ENCODE measurements at regions not wholly inside any gene's neighbourhood (a gene's known extent, or its start where the extent isn't known, plus 50 kb on each side); places are given as distances from the start of the nearest gene placed in this dataset.

GRCh38 chrX:134161162-134161561 is 75.8 kb upstream of the CCDC160 start:
- no peak for TF ChIP-seq NFIC (IDR thresholded peaks at IDR 0.05)
- no peak for TF ChIP-seq EP300 (IDR thresholded peaks at IDR 0.05; ENCODE audit: borderline replicate concordance)
- TF ChIP-seq TCF12 (IDR thresholded peaks at IDR 0.05; ENCODE audit: low read depth): no peak
- TF ChIP-seq YY1 (IDR thresholded peaks at IDR 0.05; ENCODE audit: low read depth): no peak
- no peak for TF ChIP-seq FOXM1 (IDR thresholded peaks at IDR 0.05; ENCODE audit: borderline replicate concordance, low read depth)
- no peak for TF ChIP-seq RAD21 (IDR thresholded peaks at IDR 0.05; ENCODE audit: low read depth)
- no peak for TF ChIP-seq MAX (IDR thresholded peaks at IDR 0.05)
- TF ChIP-seq TAF1 (IDR thresholded peaks at IDR 0.05; ENCODE audit: low read depth): no peak
- no peak for TF ChIP-seq TEAD4 (IDR thresholded peaks at IDR 0.05)
- TF ChIP-seq ZBTB7A (IDR thresholded peaks at IDR 0.05; ENCODE audit: low read depth): no peak
- TF ChIP-seq EGR1 (IDR thresholded peaks at IDR 0.05): no peak
- no peak for TF ChIP-seq USF1 (IDR thresholded peaks at IDR 0.05)

- TF ChIP-seq EP300 (IDR thresholded peaks at IDR 0.05; ENCODE audit: borderline replicate concordance) (no peak), NFIC (IDR thresholded peaks at IDR 0.05) (no peak), USF1 (IDR thresholded peaks at IDR 0.05) (no peak), ZBTB7A (IDR thresholded peaks at IDR 0.05; ENCODE audit: low read depth) (no peak), CREB1 (IDR thresholded peaks at IDR 0.05; ENCODE audit: low read depth) (no peak), YY1 (IDR thresholded peaks at IDR 0.05; ENCODE audit: low read depth) (no peak), MAX (IDR thresholded peaks at IDR 0.05) (no peak), TEAD4 (IDR thresholded peaks at IDR 0.05) (no peak), FOXM1 (IDR thresholded peaks at IDR 0.05; ENCODE audit: borderline replicate concordance, low read depth) (no peak), TCF12 (IDR thresholded peaks at IDR 0.05; ENCODE audit: low read depth) (no peak), TAF1 (IDR thresholded peaks at IDR 0.05; ENCODE audit: low read depth) (no peak), CEBPB (IDR thresholded peaks at IDR 0.05) (no peak), EGR1 (IDR thresholded peaks at IDR 0.05) (no peak)
- TF ChIP-seq, protein P1, sequence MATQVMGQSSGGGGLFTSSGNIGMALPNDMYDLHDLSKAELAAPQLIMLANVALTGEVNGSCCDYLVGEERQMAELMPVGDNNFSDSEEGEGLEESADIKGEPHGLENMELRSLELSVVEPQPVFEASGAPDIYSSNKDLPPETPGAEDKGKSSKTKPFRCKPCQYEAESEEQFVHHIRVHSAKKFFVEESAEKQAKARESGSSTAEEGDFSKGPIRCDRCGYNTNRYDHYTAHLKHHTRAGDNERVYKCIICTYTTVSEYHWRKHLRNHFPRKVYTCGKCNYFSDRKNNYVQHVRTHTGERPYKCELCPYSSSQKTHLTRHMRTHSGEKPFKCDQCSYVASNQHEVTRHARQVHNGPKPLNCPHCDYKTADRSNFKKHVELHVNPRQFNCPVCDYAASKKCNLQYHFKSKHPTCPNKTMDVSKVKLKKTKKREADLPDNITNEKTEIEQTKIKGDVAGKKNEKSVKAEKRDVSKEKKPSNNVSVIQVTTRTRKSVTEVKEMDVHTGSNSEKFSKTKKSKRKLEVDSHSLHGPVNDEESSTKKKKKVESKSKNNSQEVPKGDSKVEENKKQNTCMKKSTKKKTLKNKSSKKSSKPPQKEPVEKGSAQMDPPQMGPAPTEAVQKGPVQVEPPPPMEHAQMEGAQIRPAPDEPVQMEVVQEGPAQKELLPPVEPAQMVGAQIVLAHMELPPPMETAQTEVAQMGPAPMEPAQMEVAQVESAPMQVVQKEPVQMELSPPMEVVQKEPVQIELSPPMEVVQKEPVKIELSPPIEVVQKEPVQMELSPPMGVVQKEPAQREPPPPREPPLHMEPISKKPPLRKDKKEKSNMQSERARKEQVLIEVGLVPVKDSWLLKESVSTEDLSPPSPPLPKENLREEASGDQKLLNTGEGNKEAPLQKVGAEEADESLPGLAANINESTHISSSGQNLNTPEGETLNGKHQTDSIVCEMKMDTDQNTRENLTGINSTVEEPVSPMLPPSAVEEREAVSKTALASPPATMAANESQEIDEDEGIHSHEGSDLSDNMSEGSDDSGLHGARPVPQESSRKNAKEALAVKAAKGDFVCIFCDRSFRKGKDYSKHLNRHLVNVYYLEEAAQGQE (IDR thresholded peaks at IDR 0.05; ENCODE audit: low read depth): no peak
Measured at GRCh38 chrX:134162032-134162431, 75.0 kb upstream of the CCDC160 start.

DNA sequence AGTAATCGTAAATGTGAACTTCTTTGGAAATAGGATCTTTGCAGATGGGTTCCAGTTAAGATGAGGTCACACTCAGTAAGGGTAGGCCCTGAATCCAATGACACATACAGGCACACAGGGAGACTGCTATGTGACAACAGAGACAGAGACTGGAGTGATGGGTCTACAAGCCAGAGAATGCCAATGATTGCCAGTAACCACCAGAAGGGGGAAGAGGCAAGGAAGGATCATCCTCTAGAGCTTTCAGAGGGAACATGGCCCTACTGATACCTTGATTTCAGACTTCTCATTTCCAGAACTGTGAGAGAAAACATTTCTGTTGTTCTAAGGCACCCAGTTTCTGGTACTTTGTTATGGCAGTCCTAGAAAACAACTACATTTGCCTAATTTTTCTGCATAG is 73.1 kb upstream of the CCDC160 start:
- no peak for TF ChIP-seq NFIC (IDR thresholded peaks at IDR 0.05)
- TF ChIP-seq CREB1 (IDR thresholded peaks at IDR 0.05; ENCODE audit: low read depth): no peak
- no peak for TF ChIP-seq EP300 (IDR thresholded peaks at IDR 0.05; ENCODE audit: borderline replicate concordance)
- TF ChIP-seq, protein P1 (IDR thresholded peaks at IDR 0.05; ENCODE audit: low read depth): no peak
- no peak for TF ChIP-seq MAX (IDR thresholded peaks at IDR 0.05)

DNA sequence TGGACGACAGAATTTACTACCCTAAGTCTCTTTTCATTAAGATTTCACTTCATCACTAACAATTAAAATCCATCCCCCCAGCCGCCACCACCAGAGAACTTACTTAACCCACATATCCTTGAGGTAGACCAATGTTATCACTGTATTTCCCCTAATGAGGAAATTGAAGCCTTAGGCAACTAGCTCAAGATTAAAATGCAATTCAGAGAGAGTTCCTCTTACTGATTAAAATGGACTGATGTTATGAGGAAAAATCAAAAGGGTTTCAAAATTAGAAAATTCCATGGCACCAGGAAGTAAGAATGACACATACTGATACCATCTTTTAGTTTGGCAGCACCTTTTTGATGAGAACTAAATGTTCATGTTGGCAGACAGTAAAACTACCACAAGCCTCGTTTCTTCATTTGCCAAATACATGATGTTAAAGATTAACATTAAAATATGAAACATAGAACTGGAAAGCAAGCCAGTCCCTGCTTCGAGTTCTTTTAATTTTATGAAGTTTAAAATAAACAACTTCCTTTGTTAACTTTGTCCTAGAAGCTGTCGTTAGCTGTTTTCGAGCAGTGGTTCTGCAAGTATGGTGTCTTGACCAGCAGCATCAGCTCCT is 69.3 kb upstream of the CCDC160 start:
- TF ChIP-seq CREB1 (IDR thresholded peaks at IDR 0.05; ENCODE audit: low read depth): no peak
- no peak for TF ChIP-seq ZBTB7A (IDR thresholded peaks at IDR 0.05; ENCODE audit: low read depth)
- TF ChIP-seq TEAD4 (IDR thresholded peaks at IDR 0.05): no peak

- TF ChIP-seq USF1 (IDR thresholded peaks at IDR 0.05): no peak
- TF ChIP-seq MAX (IDR thresholded peaks at IDR 0.05): no peak
- TF ChIP-seq TCF12 (IDR thresholded peaks at IDR 0.05; ENCODE audit: low read depth): no peak
- TF ChIP-seq CEBPB (IDR thresholded peaks at IDR 0.05): no peak
- no peak for TF ChIP-seq RAD21 (IDR thresholded peaks at IDR 0.05; ENCODE audit: low read depth)
- TF ChIP-seq, protein P1 (IDR thresholded peaks at IDR 0.05; ENCODE audit: low read depth): no peak
- TF ChIP-seq EGR1 (IDR thresholded peaks at IDR 0.05): no peak
- no peak for TF ChIP-seq FOXM1 (IDR thresholded peaks at IDR 0.05; ENCODE audit: borderline replicate concordance, low read depth)
- no peak for TF ChIP-seq TAF1 (IDR thresholded peaks at IDR 0.05; ENCODE audit: low read depth)
- TF ChIP-seq ZBTB7A (IDR thresholded peaks at IDR 0.05; ENCODE audit: low read depth): no peak
Measured at GRCh38 chrX:134171661-134172587, 65.1 kb upstream of the CCDC160 start.
